ENCODE measurements at regions not wholly inside any gene's neighbourhood (a gene's known extent, or its start where the extent isn't known, plus 50 kb on each side); places are given as distances from the start of the nearest gene placed in this dataset.

DNA sequence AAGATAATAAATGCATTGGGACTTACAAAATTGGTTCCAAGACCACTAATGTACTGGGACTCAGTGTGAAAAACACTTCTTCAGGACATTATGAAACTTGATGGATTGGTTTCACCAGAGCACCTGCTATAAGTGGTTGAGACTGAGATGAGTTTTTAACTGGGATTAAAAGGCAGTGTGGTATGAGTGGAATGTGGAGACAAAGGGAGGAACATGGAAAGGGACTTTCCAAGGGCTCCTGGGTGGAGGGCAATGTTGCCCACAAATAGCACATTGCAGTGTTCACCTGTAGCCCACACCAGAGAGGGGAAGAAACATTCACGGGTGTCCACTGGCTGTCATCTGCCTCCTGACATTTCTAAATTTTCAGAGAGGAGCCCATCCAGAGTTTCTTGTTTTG is 253.3 kb upstream of the TANK start:
- Histone ChIP-seq H3K36me3 (no peaks in the 10 kb centered on the region), H4K20me1 (no peaks in the 10 kb centered on the region), H3K4me2 (no peak overlapping the region), H3K4me1 (peaks cover 0 to 2% (median 0%) of the 10 kb centered on the region in 10 experiments; a peak in 1 of 20 replicates), H3K9me3 (replicated peaks in 1 of 11) (no peaks in the 10 kb centered on the region), H3K4me3 (no peak overlapping the region), H3K27ac (no peak overlapping the region), H3K27me3 (no peaks in the 10 kb centered on the region), H3K9ac (no peak overlapping the region)
- no peak for TF ChIP-seq Cebpa-rat (IDR thresholded peaks at IDR 0.05)

DNA sequence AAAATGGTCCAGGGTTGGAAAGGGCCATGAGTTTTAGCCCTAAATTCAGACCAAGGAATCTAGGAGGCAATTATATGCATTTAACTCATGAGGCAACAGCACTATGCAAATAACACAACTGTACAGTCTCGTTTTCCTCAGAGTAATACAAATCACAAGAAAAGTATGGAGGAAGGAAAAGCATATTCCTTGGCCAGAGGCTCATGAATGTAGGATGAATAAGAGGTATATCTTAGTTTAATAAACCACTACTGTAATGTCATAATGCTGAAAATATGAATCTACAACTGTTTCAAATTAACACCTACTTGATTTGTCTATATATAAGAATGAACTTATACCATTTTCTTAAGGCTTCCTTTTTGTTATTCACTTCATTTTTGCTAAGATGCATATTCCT is 252.5 kb upstream of the TANK start:
- H3K9ac ChIP-seq: no peak overlapping the region
- no peak overlapping the region for H3K4me3 ChIP-seq
- no peak overlapping the region for H3K4me2 ChIP-seq
- no peaks in the 10 kb centered on the region for H3K27me3 ChIP-seq
- H3K27ac ChIP-seq: no peak overlapping the region
- H3K4me1 ChIP-seq: no peaks in the 10 kb centered on the region
- no peaks in the 10 kb centered on the region for H3K36me3 ChIP-seq
- TF ChIP-seq Cebpa-rat (IDR thresholded peaks at IDR 0.05): no peak
- no peaks in the 10 kb centered on the region for H4K20me1 ChIP-seq
- H3K9me3 ChIP-seq (replicated peaks in 1 of 11): no peaks in the 10 kb centered on the region

DNA sequence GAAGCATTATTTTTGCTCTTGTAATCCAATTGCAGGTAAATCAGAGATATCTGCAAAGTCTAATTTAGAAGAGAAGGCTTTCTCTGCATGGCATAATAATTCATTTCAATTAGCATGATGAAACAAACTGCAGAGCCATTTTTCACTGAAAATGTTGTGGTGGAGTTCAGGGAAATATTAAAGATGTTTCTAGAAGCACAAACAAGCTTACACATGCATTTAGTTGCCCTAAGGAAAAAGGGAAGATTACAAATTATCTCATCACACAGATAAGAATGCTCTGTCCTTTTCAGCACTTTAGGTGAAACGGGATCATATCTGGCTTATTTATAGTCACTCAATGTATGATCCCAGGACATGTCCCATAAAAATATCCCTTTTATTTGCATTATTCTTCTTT is 252.1 kb upstream of the TANK start:
- Histone ChIP-seq H3K4me1 (no peaks in the 10 kb centered on the region), H3K4me2 (no peak overlapping the region), H3K27ac (no peak overlapping the region), H4K20me1 (no peaks in the 10 kb centered on the region), H3K36me3 (no peaks in the 10 kb centered on the region), H3K27me3 (no peaks in the 10 kb centered on the region), H3K4me3 (no peak overlapping the region), H3K9me3 (replicated peaks in 1 of 11) (no peaks in the 10 kb centered on the region), H3K9ac (no peak overlapping the region)
- no peak for TF ChIP-seq Cebpa-rat (IDR thresholded peaks at IDR 0.05)

DNA sequence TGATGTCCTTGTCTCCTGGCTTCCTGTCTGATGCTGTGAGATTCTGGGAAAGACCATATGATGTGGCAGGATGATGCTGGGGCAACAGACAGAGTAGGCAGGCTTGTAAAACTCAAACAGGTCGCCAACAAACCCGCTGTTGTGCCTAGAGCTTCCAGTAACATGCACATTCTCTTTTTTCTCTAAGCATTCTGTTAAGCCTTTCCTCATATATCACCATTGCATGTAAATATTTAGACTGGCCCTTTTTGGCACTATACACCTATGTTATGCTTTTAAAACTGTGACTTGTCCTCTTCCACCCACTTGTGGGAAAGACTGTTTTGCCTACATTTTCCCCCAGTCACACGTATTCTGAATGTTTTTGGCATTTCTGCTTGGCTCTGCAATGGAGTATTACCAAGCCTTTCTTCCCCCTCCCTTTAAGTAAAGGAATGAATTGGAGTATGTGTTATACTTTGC is 250.4 kb upstream of the TANK start:
- no peaks in the 10 kb centered on the region for H3K36me3 ChIP-seq
- no peaks in the 10 kb centered on the region for H3K27me3 ChIP-seq
- H3K4me2 ChIP-seq: no peak overlapping the region
- peaks cover 0 to 3% (median 0%) of the 10 kb centered on the region in 11 experiments; a peak in 1 of 22 replicates for H3K9me3 ChIP-seq (replicated peaks in 1 of 11)
- H4K20me1 ChIP-seq: no peaks in the 10 kb centered on the region
- H3K27ac ChIP-seq: no peak overlapping the region
- TF ChIP-seq Cebpa-rat (IDR thresholded peaks at IDR 0.05): no peak
- H3K4me1 ChIP-seq: no peaks in the 10 kb centered on the region
- H3K4me3 ChIP-seq: no peak overlapping the region
- no peak overlapping the region for H3K9ac ChIP-seq

DNA sequence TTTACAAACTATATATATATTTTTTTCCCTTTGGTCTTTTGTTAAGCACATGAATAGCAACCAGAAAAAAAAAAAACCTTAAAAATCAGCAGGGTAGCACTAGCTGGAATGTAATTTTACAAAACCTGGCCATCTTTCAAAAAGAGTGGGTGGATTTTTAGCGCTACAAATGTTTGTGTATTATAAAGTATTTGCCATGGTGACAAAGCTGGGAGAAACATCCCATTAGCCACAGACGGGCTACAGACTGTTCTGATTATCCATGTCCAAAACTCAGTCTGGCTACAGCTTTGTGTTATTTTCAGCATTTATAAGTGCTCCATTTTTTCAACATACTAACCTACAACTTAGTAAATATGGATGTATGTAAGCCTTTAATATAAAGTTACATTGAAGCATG is 249.5 kb upstream of the TANK start:
- no peaks in the 10 kb centered on the region for H3K27me3 ChIP-seq
- no peak for TF ChIP-seq Cebpa-rat (IDR thresholded peaks at IDR 0.05)
- no peaks in the 10 kb centered on the region for H4K20me1 ChIP-seq
- no peak overlapping the region for H3K9ac ChIP-seq
- no peaks in the 10 kb centered on the region for H3K4me1 ChIP-seq
- no peaks in the 10 kb centered on the region for H3K36me3 ChIP-seq
- no peak overlapping the region for H3K4me2 ChIP-seq
- H3K4me3 ChIP-seq: no peak overlapping the region
- H3K9me3 ChIP-seq (replicated peaks in 1 of 11): peaks cover 0 to 5% (median 0%) of the 10 kb centered on the region in 11 experiments; a peak in 1 of 22 replicates
- H3K27ac ChIP-seq: no peak overlapping the region

DNA sequence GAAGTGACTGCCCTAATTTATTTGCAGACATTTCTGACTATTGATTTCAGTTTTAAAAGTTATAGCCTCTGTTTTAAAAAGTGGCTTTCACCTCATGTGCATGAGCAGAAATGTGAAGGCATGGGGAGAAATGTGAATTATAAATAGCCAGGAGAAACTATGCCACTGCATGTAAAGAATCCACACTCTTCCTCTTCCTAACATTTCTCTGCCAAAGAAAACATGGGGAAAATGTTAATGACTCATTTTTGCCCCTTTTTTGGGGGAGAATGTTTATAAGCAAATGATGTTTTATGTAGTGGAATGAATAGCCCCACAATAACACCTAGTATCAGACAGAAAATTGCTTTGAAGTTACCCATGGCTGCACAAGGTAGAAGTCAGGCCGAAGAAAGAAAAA is 249.0 kb upstream of the TANK start:
- no peak overlapping the region for H3K27ac ChIP-seq
- TF ChIP-seq Cebpa-rat (IDR thresholded peaks at IDR 0.05): no peak
- H3K36me3 ChIP-seq: no peaks in the 10 kb centered on the region
- H3K4me2 ChIP-seq: no peak overlapping the region
- H3K9me3 ChIP-seq (replicated peaks in 1 of 11): peaks cover 0 to 5% (median 0%) of the 10 kb centered on the region in 11 experiments; a peak in 1 of 22 replicates
- no peaks in the 10 kb centered on the region for H3K4me1 ChIP-seq
- H3K9ac ChIP-seq: no peak overlapping the region
- no peaks in the 10 kb centered on the region for H4K20me1 ChIP-seq
- H3K27me3 ChIP-seq: no peaks in the 10 kb centered on the region
- no peak overlapping the region for H3K4me3 ChIP-seq

DNA sequence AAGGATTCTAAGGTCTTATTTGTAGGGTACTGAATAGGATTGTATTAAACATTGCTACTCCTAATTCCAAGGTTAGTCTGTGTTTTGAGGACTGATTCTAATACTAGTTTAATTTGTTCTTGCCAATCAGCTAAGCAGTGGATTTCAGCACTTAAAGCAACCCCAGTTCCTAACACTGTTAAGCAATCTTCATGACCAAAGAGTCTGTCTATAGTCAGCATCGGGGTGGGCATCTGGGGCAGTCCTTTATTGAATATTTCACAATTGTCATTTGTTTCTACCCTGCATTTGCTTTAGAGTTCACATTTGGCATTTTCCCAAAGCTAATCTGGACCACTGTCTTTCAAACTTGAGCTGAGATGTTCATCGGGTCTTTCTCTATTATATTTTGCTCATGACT is 248.0 kb upstream of the TANK start:
- Histone ChIP-seq H3K4me3 (no peak overlapping the region), H3K4me2 (no peak overlapping the region), H3K27ac (no peak overlapping the region), H3K9ac (no peak overlapping the region), H4K20me1 (no peaks in the 10 kb centered on the region), H3K27me3 (no peaks in the 10 kb centered on the region), H3K9me3 (replicated peaks in 1 of 11) (peaks cover 0 to 5% (median 0%) of the 10 kb centered on the region in 11 experiments; a peak in 1 of 22 replicates), H3K36me3 (no peaks in the 10 kb centered on the region), H3K4me1 (no peaks in the 10 kb centered on the region)
- no peak for TF ChIP-seq Cebpa-rat (IDR thresholded peaks at IDR 0.05)

DNA sequence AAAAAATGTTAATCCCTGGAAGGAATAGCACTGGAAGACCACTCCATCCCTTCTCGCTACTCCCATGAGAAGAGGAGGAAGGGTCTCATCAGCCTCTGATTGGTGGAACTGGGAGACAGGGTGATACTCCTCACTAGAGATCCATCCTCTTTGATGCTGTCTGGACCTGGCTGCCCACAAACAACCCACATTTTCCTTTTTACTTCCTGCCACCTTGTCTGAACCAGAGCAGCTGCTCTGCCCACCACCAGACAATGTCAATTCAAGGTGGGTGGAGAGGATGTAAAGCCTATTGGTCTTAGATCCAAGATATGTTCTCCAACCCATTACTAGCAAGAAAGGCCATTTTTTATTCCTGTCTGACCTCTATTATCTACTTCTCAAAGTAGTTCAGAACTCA is 246.9 kb upstream of the TANK start:
- H3K4me3 ChIP-seq: no peak overlapping the region
- no peak overlapping the region for H3K4me2 ChIP-seq
- H3K27ac ChIP-seq: no peak overlapping the region
- no peaks in the 10 kb centered on the region for H3K36me3 ChIP-seq
- no peak for TF ChIP-seq Cebpa-rat (IDR thresholded peaks at IDR 0.05)
- H3K4me1 ChIP-seq: no peaks in the 10 kb centered on the region
- no peak overlapping the region for H3K9ac ChIP-seq
- no peaks in the 10 kb centered on the region for H3K27me3 ChIP-seq
- no peaks in the 10 kb centered on the region for H4K20me1 ChIP-seq
- H3K9me3 ChIP-seq (replicated peaks in 1 of 11): peaks cover 0 to 5% (median 0%) of the 10 kb centered on the region in 11 experiments; a peak in 1 of 22 replicates

DNA sequence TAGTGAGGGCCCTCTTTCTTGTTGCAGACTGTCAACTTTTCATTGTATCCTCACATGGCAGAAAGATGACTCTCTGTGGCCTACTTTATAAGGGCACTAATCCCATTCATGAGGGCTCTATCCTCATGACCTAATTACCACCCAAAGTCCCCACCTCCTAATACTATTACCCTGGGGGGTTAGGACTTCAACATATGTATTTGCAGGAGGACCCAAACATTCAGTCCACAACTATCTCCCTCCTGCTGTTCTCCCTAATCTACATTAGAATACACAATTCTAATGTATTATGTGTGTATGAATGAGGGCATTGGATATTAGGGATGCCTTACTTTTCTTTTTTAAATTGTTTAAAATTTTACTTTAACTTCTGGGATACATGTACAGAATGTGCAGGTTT is 246.0 kb upstream of the TANK start:
- no peaks in the 10 kb centered on the region for H3K4me1 ChIP-seq
- peaks cover 0 to 5% (median 0%) of the 10 kb centered on the region in 11 experiments; a peak in 1 of 22 replicates for H3K9me3 ChIP-seq (replicated peaks in 1 of 11)
- H4K20me1 ChIP-seq: no peaks in the 10 kb centered on the region
- no peak overlapping the region for H3K27ac ChIP-seq
- H3K9ac ChIP-seq: no peak overlapping the region
- no peak for TF ChIP-seq Cebpa-rat (IDR thresholded peaks at IDR 0.05)
- no peak overlapping the region for H3K4me3 ChIP-seq
- H3K36me3 ChIP-seq: no peaks in the 10 kb centered on the region
- no peak overlapping the region for H3K4me2 ChIP-seq
- H3K27me3 ChIP-seq: no peaks in the 10 kb centered on the region

DNA sequence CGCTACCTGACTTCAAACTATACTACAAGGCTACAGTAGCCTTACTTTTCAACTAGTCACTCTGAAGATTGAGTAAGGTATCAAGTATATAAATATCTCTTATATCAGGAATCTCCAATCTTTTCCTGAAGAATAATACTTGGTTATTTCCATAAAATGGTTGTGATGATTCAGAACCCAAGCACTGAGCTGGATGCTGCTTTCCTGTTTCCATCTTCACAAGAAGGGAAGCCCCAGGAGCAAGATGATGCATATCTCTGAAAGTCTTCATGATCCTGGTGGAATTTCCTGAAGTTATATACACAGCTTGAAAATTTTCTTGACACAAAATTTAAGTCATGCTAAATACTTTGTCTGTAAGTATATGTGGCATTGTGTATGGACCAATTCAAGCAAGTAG is 243.9 kb upstream of the TANK start:
- no peaks in the 10 kb centered on the region for H4K20me1 ChIP-seq
- no peak overlapping the region for H3K9ac ChIP-seq
- no peak overlapping the region for H3K4me2 ChIP-seq
- no peaks in the 10 kb centered on the region for H3K4me1 ChIP-seq
- no peaks in the 10 kb centered on the region for H3K27me3 ChIP-seq
- no peaks in the 10 kb centered on the region for H3K36me3 ChIP-seq
- H3K9me3 ChIP-seq (replicated peaks in 1 of 11): peaks cover 0 to 5% (median 0%) of the 10 kb centered on the region in 11 experiments; a peak in 1 of 22 replicates
- no peak overlapping the region for H3K4me3 ChIP-seq
- H3K27ac ChIP-seq: no peak overlapping the region
- TF ChIP-seq Cebpa-rat (IDR thresholded peaks at IDR 0.05): no peak

All from BLaER1 treated with 17β-estradiol and CSF1 and Interleukin-3, amounts not matched to agents 10 nM and 100 nM (cell line).